ENCODE measurements at regions not wholly inside any gene's neighbourhood (a gene's known extent, or its start where the extent isn't known, plus 50 kb on each side); places are given as distances from the start of the nearest gene placed in this dataset.

- TF ChIP-seq EZH2 (IDR thresholded peaks at IDR 0.05; ENCODE audit: insufficient read depth, low read length), result no peak
- TF ChIP-seq, protein P1, sequence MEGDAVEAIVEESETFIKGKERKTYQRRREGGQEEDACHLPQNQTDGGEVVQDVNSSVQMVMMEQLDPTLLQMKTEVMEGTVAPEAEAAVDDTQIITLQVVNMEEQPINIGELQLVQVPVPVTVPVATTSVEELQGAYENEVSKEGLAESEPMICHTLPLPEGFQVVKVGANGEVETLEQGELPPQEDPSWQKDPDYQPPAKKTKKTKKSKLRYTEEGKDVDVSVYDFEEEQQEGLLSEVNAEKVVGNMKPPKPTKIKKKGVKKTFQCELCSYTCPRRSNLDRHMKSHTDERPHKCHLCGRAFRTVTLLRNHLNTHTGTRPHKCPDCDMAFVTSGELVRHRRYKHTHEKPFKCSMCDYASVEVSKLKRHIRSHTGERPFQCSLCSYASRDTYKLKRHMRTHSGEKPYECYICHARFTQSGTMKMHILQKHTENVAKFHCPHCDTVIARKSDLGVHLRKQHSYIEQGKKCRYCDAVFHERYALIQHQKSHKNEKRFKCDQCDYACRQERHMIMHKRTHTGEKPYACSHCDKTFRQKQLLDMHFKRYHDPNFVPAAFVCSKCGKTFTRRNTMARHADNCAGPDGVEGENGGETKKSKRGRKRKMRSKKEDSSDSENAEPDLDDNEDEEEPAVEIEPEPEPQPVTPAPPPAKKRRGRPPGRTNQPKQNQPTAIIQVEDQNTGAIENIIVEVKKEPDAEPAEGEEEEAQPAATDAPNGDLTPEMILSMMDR (IDR thresholded peaks at IDR 0.05; ENCODE audit: insufficient read depth, low read depth, low read length), result no peak
Observed at GRCh38 chr7:153297141-153297540, 537.6 kb downstream of the ACTR3B start.
